ENCODE measurements at regions not wholly inside any gene's neighbourhood (a gene's known extent, or its start where the extent isn't known, plus 50 kb on each side); places are given as distances from the start of the nearest gene placed in this dataset.

DNA sequence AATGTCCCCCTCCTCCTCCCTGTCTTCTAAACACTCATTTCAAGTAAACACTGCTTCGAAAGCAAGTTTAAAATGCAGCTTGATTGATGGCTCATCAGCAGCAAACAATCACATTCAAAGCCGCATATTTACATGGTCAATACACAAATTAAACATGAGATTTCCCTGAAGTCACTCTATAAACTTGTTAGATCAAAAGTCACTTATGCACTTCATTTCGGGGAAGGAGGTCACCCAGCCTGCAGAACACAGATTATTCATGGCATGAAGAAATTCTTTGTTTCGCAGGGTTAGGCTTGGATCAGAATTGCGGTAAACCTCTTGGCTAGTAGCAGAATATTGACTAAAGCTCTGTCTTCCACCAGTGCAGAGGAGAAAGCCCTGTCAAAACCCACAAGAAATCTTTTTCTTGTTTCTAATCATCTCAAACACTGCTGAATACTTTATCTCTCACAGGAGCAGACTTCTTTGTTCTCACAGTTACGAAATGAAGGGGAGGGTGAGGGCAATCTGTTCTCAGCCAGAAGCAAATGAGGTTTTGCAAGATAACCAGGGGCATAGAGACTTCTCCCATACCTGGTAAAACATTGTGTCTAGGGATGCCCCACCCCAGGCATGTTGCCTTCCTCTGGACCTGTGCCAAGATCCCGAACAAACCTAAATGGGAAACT, 133.3 kb upstream of the CHL1 start:
- ATAC-seq (ENCODE audit: low read depth) (no peak), DNase-seq (no peak)
- Histone ChIP-seq H2BK15ac (ENCODE audit: low read depth, low read length) (no peak overlapping the region), H3K27me3 (ENCODE audit: control insufficient read depth, insufficient read depth, low read length) (no peaks in the 10 kb centered on the region; the same call in 1 of the 2 replicates), H3K9ac (ENCODE audit: low read depth, low read length) (no peak overlapping the region), H3K9me3 (ENCODE audit: control insufficient read depth, insufficient read depth, low read length) (no peaks in the 10 kb centered on the region), H3K27ac (ENCODE audit: insufficient read depth, low read length) (no peak overlapping the region), H2AK9ac (replicated peaks; ENCODE audit: low read depth, low read length, poor library complexity) (no peak overlapping the region), H4K8ac (ENCODE audit: low read depth in 2 of 2, low read length in 2 of 2) (no peak overlapping the region), H3K23ac (ENCODE audit: low read depth, low read length) (no peak overlapping the region), H3K18ac (ENCODE audit: low read depth, low read length) (no peak overlapping the region), H4K20me1 (ENCODE audit: insufficient read depth, low read length) (no peaks in the 10 kb centered on the region), H2BK5ac (ENCODE audit: low read depth, low read length, poor library complexity, severe bottlenecking) (no peak overlapping the region), H3K14ac (replicated peaks; ENCODE audit: low read depth, low read length) (no peak overlapping the region), H3K56ac (ENCODE audit: extremely low read depth, insufficient read depth, low read length) (no peak overlapping the region), H4K5ac (ENCODE audit: low read depth, low read length) (no peak overlapping the region), H3K9me1 (ENCODE audit: insufficient read depth, low read length) (no peaks in the 10 kb centered on the region), H3K4me3 (ENCODE audit: insufficient read depth, low read depth, low read length) (no peak overlapping the region), H3K4me1 (ENCODE audit: control insufficient read depth, insufficient read depth, low read length) (no peaks in the 10 kb centered on the region), H2AFZ (replicated peaks; ENCODE audit: low read length, poor library complexity) (no peak overlapping the region), H2BK120ac (ENCODE audit: low read depth, low read length) (no peak overlapping the region), H3K79me1 (ENCODE audit: low read depth in 1 of 2, low read length in 2 of 2) (no peaks in the 10 kb centered on the region), H3K4ac (ENCODE audit: low read depth, low read length) (no peak overlapping the region), H3K4me2 (ENCODE audit: low read depth, low read length) (peak overlapping the region; percentile 36), H4K91ac (ENCODE audit: insufficient read depth, low read depth, low read length) (no peak overlapping the region), H2AK5ac (ENCODE audit: low read depth, low read length) (no peak overlapping the region), H2BK20ac (ENCODE audit: low read depth, low read length) (no peak overlapping the region), H3K36me3 (ENCODE audit: control insufficient read depth, insufficient read depth, low read length) (no peaks in the 10 kb centered on the region)
- in situ Hi-C loops (cut with MboI; ENCODE audit: low sequenced_read_pairs): no loop called here
- BruUV-seq (replicated peaks): no TSS peak
- ChIA-PET CTCF (no interaction called here), POLR2A (ENCODE audit: unreplicated experiment) (no interaction called here)
- dilution Hi-C loops (cut with HindIII; ENCODE audit: low sequenced_read_pairs, unreplicated experiment): no loop called here
- TF ChIP-seq SMC3 (IDR thresholded peaks at IDR 0.05; ENCODE audit: low read depth, low read length) (no peak), MXI1 (IDR thresholded peaks at IDR 0.05; ENCODE audit: borderline replicate concordance, low read depth, low read length) (no peak), MAFK (IDR thresholded peaks at IDR 0.05; ENCODE audit: low read depth, low read length) (no peak), RFX5 (IDR thresholded peaks at IDR 0.05; ENCODE audit: low read depth, low read length) (no peak), RCOR1 (IDR thresholded peaks at IDR 0.05; ENCODE audit: insufficient replicate concordance, low read length) (no peak), FOS (IDR thresholded peaks at IDR 0.05; ENCODE audit: low read depth, low read length) (no peak), NFE2L2 (IDR thresholded peaks at IDR 0.05; ENCODE audit: low read depth, low read length) (no peak), POLR2A (IDR thresholded peaks at IDR 0.05; ENCODE audit: low read depth, low read length) (no peak), MAZ (IDR thresholded peaks at IDR 0.05; ENCODE audit: borderline replicate concordance, low read depth, low read length) (no peak), RAD21 (IDR thresholded peaks at IDR 0.05; ENCODE audit: low read length) (no peak), CEBPB (IDR thresholded peaks at IDR 0.05; ENCODE audit: low read depth, low read length) (no peak), CHD1 (IDR thresholded peaks at IDR 0.05; ENCODE audit: low read depth, low read length) (no peak)
- TF ChIP-seq, protein P1, sequence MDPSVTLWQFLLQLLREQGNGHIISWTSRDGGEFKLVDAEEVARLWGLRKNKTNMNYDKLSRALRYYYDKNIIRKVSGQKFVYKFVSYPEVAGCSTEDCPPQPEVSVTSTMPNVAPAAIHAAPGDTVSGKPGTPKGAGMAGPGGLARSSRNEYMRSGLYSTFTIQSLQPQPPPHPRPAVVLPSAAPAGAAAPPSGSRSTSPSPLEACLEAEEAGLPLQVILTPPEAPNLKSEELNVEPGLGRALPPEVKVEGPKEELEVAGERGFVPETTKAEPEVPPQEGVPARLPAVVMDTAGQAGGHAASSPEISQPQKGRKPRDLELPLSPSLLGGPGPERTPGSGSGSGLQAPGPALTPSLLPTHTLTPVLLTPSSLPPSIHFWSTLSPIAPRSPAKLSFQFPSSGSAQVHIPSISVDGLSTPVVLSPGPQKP (IDR thresholded peaks at IDR 0.05; ENCODE audit: borderline replicate concordance, low read depth, low read length): no peak
- TF ChIP-seq, protein P2, sequence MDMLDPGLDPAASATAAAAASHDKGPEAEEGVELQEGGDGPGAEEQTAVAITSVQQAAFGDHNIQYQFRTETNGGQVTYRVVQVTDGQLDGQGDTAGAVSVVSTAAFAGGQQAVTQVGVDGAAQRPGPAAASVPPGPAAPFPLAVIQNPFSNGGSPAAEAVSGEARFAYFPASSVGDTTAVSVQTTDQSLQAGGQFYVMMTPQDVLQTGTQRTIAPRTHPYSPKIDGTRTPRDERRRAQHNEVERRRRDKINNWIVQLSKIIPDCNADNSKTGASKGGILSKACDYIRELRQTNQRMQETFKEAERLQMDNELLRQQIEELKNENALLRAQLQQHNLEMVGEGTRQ (IDR thresholded peaks at IDR 0.05; ENCODE audit: low read depth, low read length): no peak
- TF ChIP-seq, protein P3, sequence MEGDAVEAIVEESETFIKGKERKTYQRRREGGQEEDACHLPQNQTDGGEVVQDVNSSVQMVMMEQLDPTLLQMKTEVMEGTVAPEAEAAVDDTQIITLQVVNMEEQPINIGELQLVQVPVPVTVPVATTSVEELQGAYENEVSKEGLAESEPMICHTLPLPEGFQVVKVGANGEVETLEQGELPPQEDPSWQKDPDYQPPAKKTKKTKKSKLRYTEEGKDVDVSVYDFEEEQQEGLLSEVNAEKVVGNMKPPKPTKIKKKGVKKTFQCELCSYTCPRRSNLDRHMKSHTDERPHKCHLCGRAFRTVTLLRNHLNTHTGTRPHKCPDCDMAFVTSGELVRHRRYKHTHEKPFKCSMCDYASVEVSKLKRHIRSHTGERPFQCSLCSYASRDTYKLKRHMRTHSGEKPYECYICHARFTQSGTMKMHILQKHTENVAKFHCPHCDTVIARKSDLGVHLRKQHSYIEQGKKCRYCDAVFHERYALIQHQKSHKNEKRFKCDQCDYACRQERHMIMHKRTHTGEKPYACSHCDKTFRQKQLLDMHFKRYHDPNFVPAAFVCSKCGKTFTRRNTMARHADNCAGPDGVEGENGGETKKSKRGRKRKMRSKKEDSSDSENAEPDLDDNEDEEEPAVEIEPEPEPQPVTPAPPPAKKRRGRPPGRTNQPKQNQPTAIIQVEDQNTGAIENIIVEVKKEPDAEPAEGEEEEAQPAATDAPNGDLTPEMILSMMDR (conservative IDR thresholded peaks at IDR 0.05; ENCODE audit: low read depth, low read length): no peak
- intact Hi-C loops (cut with micrococcal nuclease): no loop called here
- 8% methylated on average over 1 of the region's 7 CpGs; no CpG with 5 or more reads in 1 of the 2 experiments for WGBS, 2 experiments (ENCODE audit: extremely low coverage in 2 of 2, insufficient read length in 1 of 2)
